ENCODE measurements at regions not wholly inside any gene's neighbourhood (a gene's known extent, or its start where the extent isn't known, plus 50 kb on each side); places are given as distances from the start of the nearest gene placed in this dataset.

GRCh38 chr5:128665747-128666355, 127.8 kb upstream of the FBN2 start (continued):
- TF ChIP-seq GTF3A (CRISPR knock-in tag; conservative IDR thresholded peaks at IDR 0.05) (no peak), NR3C1 (CRISPR knock-in tag; IDR thresholded peaks at IDR 0.05) (no peak), ZNF256 (CRISPR knock-in tag; conservative IDR thresholded peaks at IDR 0.05) (no peak)

GRCh38 chr5:128667152-128667551, 129.1 kb upstream of the FBN2 start:
- no peak overlapping the region for H3K27ac ChIP-seq (ENCODE audit: extremely low read length, insufficient read depth, low read length)
- intact Hi-C loops (cut with micrococcal nuclease; ENCODE audit: unreplicated experiment) = no loop called here
- in situ Hi-C loops (cut with HindIII; ENCODE audit: extremely low pct_ligation_motif_present, low pct_unique_long_range_greater_than_20kb) = no loop called here

More at GRCh38 chr5:128667152-128667551, 129.1 kb upstream of the FBN2 start:
- FAIRE-seq (no peak), DNase-seq (ENCODE audit: low spot score) (no peak), ATAC-seq (no peak)
- Histone ChIP-seq H3K4me3 (replicated peaks in 1 of 3; ENCODE audit: insufficient read depth in 1 of 3, low read depth in 2 of 3, low read length in 3 of 3) (no peak overlapping the region), H3K36me3 (replicated peaks in 1 of 2; ENCODE audit: control insufficient read depth in 1 of 2, insufficient read depth in 2 of 2, low read length in 2 of 2) (no peaks in the 10 kb centered on the region), H4K20me1 (ENCODE audit: insufficient read depth, low read length) (no peaks in the 10 kb centered on the region), H3K27me3 (ENCODE audit: control insufficient read depth in 1 of 2, insufficient read depth in 2 of 2, low read length in 2 of 2) (no peaks in the 10 kb centered on the region), H3K4me1 (ENCODE audit: insufficient read depth, low read length) (no peaks in the 10 kb centered on the region), H3K79me2 (ENCODE audit: insufficient read depth, low read length) (no peaks in the 10 kb centered on the region), H2AFZ (ENCODE audit: low read length) (no peak overlapping the region), H3K9me3 (ENCODE audit: low read length) (peaks cover 16% of the 10 kb centered on the region; the same call in 1 of the 2 replicates), H3K9ac (ENCODE audit: insufficient read depth, low read depth, low read length) (no peak overlapping the region), H3K4me2 (ENCODE audit: low read depth, low read length) (no peak overlapping the region)
- ChIA-PET CTCF (ENCODE audit: low intra/inter-chr PET ratio, low total read pairs) (no interaction called here), POLR2A (no interaction called here)
- TF ChIP-seq DNMT3B (CRISPR knock-in tag; conservative IDR thresholded peaks at IDR 0.05) (no peak), ZFP91 (CRISPR knock-in tag; IDR thresholded peaks at IDR 0.05; ENCODE audit: borderline replicate concordance) (no peak), FOXO4 (CRISPR knock-in tag; conservative IDR thresholded peaks at IDR 0.05) (no peak), NAIF1 (CRISPR knock-in tag; IDR thresholded peaks at IDR 0.05; ENCODE audit: borderline replicate concordance) (no peak), ZNF792 (CRISPR knock-in tag; IDR thresholded peaks at IDR 0.05) (no peak), POLR2AphosphoS2 (IDR thresholded peaks at IDR 0.05; ENCODE audit: low read depth, low read length) (no peak), ARNT2 (CRISPR knock-in tag; IDR thresholded peaks at IDR 0.05; ENCODE audit: low read depth) (no peak)
- BruUV-seq (replicated peaks) = no TSS peak
- 0% methylated on average over 1 of the region's 1 CpG for WGBS (ENCODE audit: low lambda C conversion rate)

Measured in HepG2 (cell line).